ENCODE measurements at regions not wholly inside any gene's neighbourhood (a gene's known extent, or its start where the extent isn't known, plus 50 kb on each side); places are given as distances from the start of the nearest gene placed in this dataset.

GRCh38 chr2:3066831-3067230 lies 310.8 kb downstream of the EIPR1 start:
- TF ChIP-seq, protein P1, sequence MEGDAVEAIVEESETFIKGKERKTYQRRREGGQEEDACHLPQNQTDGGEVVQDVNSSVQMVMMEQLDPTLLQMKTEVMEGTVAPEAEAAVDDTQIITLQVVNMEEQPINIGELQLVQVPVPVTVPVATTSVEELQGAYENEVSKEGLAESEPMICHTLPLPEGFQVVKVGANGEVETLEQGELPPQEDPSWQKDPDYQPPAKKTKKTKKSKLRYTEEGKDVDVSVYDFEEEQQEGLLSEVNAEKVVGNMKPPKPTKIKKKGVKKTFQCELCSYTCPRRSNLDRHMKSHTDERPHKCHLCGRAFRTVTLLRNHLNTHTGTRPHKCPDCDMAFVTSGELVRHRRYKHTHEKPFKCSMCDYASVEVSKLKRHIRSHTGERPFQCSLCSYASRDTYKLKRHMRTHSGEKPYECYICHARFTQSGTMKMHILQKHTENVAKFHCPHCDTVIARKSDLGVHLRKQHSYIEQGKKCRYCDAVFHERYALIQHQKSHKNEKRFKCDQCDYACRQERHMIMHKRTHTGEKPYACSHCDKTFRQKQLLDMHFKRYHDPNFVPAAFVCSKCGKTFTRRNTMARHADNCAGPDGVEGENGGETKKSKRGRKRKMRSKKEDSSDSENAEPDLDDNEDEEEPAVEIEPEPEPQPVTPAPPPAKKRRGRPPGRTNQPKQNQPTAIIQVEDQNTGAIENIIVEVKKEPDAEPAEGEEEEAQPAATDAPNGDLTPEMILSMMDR (IDR thresholded peaks at IDR 0.05; ENCODE audit: extremely low read depth, missing control alignments): no peak
- DNase-seq (ENCODE audit: low spot score): no peak

DNA sequence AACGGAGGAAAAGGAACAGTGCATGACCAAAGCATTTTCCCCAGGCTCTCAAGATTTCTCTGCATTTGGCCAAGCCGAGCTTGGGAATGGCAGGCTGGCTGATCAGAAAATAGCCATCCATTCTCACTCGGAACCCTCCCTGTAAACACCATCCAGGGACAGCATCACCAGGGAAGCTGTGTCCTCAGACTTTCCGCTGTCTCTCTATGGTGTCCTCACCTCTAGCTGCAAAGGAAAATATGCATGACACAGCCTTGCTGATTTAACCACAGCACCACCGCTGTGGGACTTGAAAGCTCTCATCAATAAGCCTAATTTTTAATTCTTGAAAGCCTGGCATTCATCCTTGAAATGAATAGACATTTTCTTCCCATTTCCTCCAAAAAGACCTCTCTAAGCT lies 311.7 kb downstream of the EIPR1 start:
- TF ChIP-seq, protein P1 (IDR thresholded peaks at IDR 0.05; ENCODE audit: extremely low read depth, missing control alignments): no peak
- DNase-seq (ENCODE audit: low spot score): no peak

- TF ChIP-seq, protein P1 (IDR thresholded peaks at IDR 0.05; ENCODE audit: extremely low read depth, missing control alignments): no peak
- no peak for DNase-seq (ENCODE audit: low spot score)
These were observed 314.9 kb downstream of the EIPR1 start for GRCh38 chr2:3062476-3063260.

- DNase-seq (ENCODE audit: low spot score): no peak
- TF ChIP-seq, protein P1 (IDR thresholded peaks at IDR 0.05; ENCODE audit: extremely low read depth, missing control alignments): no peak
These were observed 317.6 kb downstream of the EIPR1 start for GRCh38 chr2:3060049-3060448.

DNA sequence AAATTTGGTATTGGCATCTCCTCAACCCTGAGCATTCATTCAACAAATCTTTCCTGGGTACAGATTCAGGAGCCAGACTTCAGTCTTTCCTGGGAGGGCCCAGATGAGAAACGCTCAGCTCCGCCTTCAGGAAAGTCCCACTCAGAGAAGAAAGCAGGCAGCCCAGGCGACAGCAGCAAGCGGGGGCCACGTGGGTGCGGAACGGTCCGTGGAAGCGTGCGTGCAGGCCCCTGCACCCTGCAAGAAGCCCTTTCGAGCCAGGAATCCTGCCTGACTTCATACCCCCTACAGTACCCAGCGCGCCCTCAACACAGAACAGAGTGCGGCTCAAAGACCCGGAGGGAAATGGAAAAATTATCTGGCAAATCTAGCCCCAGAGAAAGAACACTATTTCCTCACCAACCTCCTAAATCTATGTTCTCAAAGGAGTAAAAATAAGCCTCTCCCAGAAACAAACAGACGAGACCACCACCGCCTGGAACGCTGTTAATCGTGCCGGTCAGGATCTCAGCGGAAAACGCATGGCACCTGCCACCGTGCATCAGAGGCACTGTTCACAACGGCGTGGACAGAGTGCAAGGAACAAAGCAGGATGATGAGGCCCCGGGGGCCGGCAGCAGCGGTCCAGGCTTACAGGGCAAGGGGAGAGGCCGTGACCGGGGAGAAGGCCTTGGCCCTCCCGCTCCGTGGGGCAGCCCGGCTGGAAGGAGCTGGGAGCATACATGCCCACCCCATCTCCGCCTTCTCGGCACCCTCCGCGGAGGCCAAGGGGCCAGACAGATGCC lies 318.3 kb downstream of the EIPR1 start:
- DNase-seq (ENCODE audit: low spot score): no peak
- TF ChIP-seq, protein P1 (IDR thresholded peaks at IDR 0.05; ENCODE audit: extremely low read depth, missing control alignments): no peak

DNA sequence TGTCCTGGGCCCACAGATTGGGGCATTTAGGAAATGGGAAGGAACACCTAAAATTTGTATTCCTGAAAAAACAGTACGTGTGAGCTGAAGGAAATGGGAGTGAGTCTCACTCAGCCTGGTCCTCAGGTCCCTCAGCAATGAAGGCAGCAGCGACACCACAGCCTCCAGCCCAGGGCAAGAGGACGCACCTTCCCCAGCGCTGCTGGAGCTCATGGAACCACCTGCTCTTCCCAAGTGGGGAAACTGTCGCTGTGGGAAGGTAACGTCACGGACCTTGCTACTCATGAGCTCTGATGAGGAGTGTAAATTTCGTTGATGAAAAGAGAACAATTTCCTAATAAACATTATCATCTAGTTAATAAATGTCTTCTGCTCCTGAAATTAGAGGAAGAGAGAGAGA lies 323.6 kb downstream of the EIPR1 start:
- TF ChIP-seq, protein P1 (IDR thresholded peaks at IDR 0.05; ENCODE audit: extremely low read depth, missing control alignments): no peak
- no peak for DNase-seq (ENCODE audit: low spot score)

- TF ChIP-seq, protein P1 (IDR thresholded peaks at IDR 0.05; ENCODE audit: extremely low read depth, missing control alignments): no peak
- no peak for DNase-seq (ENCODE audit: low spot score)
These were observed 326.4 kb downstream of the EIPR1 start for GRCh38 chr2:3051266-3051665.
